Right ventricle myocardium inferior (tissue), 1 donor: ENCODE measurements at regions not wholly inside any gene's neighbourhood (a gene's known extent, or its start where the extent isn't known, plus 50 kb on each side); places are given as distances from the start of the nearest gene placed in this dataset.

ENCODE experiments used
- ATAC-seq: fragments of 200-7000 bp; cut with Tn5 transposase; one replicate; pipeline ENCODE4 v1.9.1; 2020; ENCODE audit warnings: mild to moderate bottlenecking, moderate library complexity
- DNase-seq: peaks from one replicate; pipeline ENCODE4 v3.0.0; 2021; ENCODE audit errors: missing footprints
- intact Hi-C: fragments of 100-400 bp; cut with DNase I; formaldehyde crosslinking; loops from one replicate; pipeline ENCODE4 v1.11.0; 2022
- donor health status: DM: no; HTN: yes; CAD: no; lungs with severe emphysema.

GRCh38 chr10:42943025-42943818, 133.6 kb upstream of the RET start:
- intact Hi-C loops, result no loop called here
- ATAC-seq (no peak), DNase-seq (no peak)

DNA sequence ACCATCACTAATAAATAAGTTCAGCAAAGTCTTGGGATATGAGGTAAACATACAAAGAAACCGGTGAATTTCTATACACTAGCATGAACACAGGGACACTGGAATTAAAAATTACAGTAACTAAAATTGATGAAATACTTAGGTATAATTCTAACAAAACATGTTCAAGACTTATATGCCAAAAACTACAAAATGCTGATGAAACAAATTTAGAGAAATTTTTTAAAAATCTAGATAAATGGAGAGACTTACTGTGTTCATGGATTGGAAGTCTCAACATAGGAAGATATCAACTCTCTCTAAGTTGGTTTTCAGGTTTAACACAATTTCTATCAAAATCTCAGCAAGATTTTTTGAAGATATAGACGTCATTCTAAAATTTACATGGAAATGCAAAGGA, 128.8 kb upstream of the RET start:
- no peak for DNase-seq
- intact Hi-C loops, result no loop called here
- ATAC-seq, result no peak

- intact Hi-C loops, result no loop called here
- no peak for DNase-seq
These were observed 127.6 kb upstream of the RET start for GRCh38 chr10:42949287-42949686.

GRCh38 chr10:42950606-42951485, 126.0 kb upstream of the RET start:
- intact Hi-C loops, result loop anchor here (5.0 kb wide), 1 partner anchor 126 kb away; the partner anchor contains the start of gene RET
- ATAC-seq, result no peak
- DNase-seq, result no peak

More at GRCh38 chr10:42949287-42949686, 127.6 kb upstream of the RET start:
- ATAC-seq, result no peak

GRCh38 chr10:42951486-42952251, 125.2 kb upstream of the RET start:
- peak; percentile 79 for ATAC-seq
- no peak for DNase-seq
- intact Hi-C loops, result loop anchor here (5.0 kb wide), 1 partner anchor 126 kb away; the partner anchor contains the start of gene RET

DNA sequence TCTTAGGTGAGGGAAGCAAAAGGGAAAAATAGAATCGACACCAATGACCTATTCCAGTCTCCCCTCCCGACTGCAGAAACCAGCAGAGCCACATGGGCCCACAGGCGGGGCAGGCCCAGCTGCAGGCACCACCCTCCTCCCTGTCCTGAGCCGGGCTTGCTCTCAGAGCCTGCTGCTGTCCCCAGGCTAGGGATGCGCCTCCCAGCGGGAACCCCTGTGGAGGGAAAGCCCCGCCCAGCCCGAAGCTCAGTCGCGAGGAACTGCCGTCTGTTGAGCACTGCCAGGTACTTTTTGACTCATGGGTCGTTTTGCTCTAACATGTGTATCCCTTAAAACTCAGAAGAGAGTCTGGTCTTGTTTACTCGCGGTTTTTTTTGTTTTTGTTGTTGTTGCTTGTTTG, 124.5 kb upstream of the RET start:
- DNase-seq (no peak), ATAC-seq (peak; percentile 84)
- intact Hi-C loops, result loop anchor here (5.0 kb wide), 1 partner anchor 125 kb away; the partner anchor contains the start of gene RET

DNA sequence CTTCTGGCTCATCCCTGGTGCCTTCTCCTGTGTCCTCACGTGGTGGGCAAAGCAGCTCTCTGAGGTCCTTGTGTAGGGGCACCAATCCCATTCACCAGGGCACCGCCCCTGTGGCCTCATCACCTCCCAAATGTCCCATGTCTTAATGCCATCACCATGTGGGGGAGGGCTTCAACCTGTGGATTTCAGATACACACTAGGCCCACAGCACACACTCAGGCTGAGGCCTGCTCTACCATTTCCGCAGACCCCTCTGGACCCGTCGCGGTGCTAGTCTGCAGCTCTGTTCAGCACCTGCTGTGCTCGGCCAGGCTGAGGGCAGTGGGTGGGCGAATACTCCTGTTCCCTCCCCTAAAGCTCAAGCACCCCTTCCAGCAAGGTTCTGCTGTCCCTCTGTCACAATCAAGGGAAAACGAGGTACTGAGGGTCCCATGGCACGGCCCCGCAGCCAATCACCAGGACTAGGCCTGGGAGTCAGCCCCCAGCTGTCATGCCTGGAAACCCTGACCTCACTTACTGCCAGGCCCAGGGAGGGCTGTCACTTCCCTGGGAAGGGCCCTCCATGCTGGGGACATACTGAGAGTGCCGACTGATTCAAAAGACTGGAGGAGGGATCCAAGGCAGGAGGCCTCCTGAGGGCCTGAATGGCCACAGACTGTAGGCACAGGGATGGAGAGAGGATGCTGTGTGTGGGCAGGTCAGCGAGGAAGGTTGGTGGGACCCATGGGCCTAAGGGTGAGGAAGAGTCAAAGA, 123.8 kb upstream of the RET start:
- intact Hi-C loops, result loop anchor here (5.0 kb wide), 1 partner anchor 124 kb away; the partner anchor contains the start of gene RET
- DNase-seq (no peak), ATAC-seq (no peak)

GRCh38 chr10:42953684-42954674, 122.9 kb upstream of the RET start:
- DNase-seq, result no peak
- intact Hi-C loops, result loop anchor here (5.0 kb wide), 1 partner anchor 123 kb away; the partner anchor contains the start of gene RET

GRCh38 chr10:42954766-42955492, 121.9 kb upstream of the RET start:
- intact Hi-C loops, result loop anchor here (5.0 kb wide), 1 partner anchor 122 kb away; the partner anchor contains the start of gene RET
- ATAC-seq (no peak), DNase-seq (no peak)

More at GRCh38 chr10:42953684-42954674, 122.9 kb upstream of the RET start:
- ATAC-seq, result no peak

DNA sequence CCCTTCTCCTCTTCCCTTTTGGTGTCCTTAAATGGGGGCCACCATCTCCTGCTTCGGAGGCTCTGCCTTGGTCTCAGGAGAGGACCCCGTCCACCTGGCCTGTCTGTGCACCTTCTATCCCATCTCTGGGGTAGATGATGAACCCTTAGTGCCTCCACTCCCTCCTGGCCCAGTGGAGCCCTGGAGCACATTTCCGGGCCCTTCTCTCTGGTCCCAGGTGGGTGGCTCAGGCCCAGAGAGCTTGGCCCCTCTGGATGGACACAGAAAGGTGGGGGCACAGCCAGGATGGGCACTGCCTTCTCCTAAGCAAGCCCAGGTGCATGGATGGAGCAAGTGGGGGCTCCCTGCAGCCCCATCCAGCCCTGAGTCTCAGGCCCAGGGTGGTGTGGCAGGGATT, 121.4 kb upstream of the RET start:
- intact Hi-C loops, result no loop called here
- no peak for ATAC-seq
- no peak for DNase-seq

- intact Hi-C loops, result no loop called here
- ATAC-seq, result no peak
- no peak for DNase-seq
These were observed 120.8 kb upstream of the RET start for GRCh38 chr10:42956045-42956444.

GRCh38 chr10:42958142-42958868, 118.6 kb upstream of the RET start:
- no peak for DNase-seq
- no peak for ATAC-seq
- intact Hi-C loops, result no loop called here

- DNase-seq (no peak), ATAC-seq (no peak)
- intact Hi-C loops, result no loop called here
These were observed 117.0 kb upstream of the RET start for GRCh38 chr10:42959833-42960232.

- intact Hi-C loops, result no loop called here
- peak; percentile 50 for DNase-seq
- peak; percentile 70 for ATAC-seq
These were observed 116.3 kb upstream of the RET start for GRCh38 chr10:42960491-42960990.

GRCh38 chr10:42960991-42961795, 115.7 kb upstream of the RET start:
- peak; percentile 75 for DNase-seq

More at GRCh38 chr10:42960991-42961795, 115.7 kb upstream of the RET start:
- intact Hi-C loops, result no loop called here
- ATAC-seq, result peak; percentile 74
